ENCODE measurements at regions not wholly inside any gene's neighbourhood (a gene's known extent, or its start where the extent isn't known, plus 50 kb on each side); places are given as distances from the start of the nearest gene placed in this dataset.

GRCh38 chr3:154571553-154572226, 141.7 kb upstream of the GPR149 start:
- Mint-ChIP-seq H3K4me3 (no peak overlapping the region), H3K27ac (no peak overlapping the region), H3K36me3 (ENCODE audit: low read depth) (no peaks in the 10 kb centered on the region), H3K27me3 (ENCODE audit: low read depth) (no peaks in the 10 kb centered on the region), H3K9me3 (peaks cover 4% of the 10 kb centered on the region), H3K4me1 (no peaks in the 10 kb centered on the region)
- no peak for TF ChIP-seq CTCF (IDR thresholded peaks at IDR 0.05; ENCODE audit: unreplicated experiment in 3 of 3)

GRCh38 chr3:154568064-154568463, 138.1 kb upstream of the GPR149 start:
- Mint-ChIP-seq H3K27ac (no peak overlapping the region), H3K4me1 (no peaks in the 10 kb centered on the region), H3K27me3 (ENCODE audit: low read depth) (no peaks in the 10 kb centered on the region), H3K9me3 (no peaks in the 10 kb centered on the region), H3K4me3 (no peak overlapping the region), H3K36me3 (ENCODE audit: low read depth) (no peaks in the 10 kb centered on the region)
- no peak for TF ChIP-seq CTCF (IDR thresholded peaks at IDR 0.05; ENCODE audit: unreplicated experiment in 3 of 3)

- Mint-ChIP-seq H3K4me3 (no peak overlapping the region), H3K27me3 (ENCODE audit: low read depth) (no peaks in the 10 kb centered on the region), H3K9me3 (no peaks in the 10 kb centered on the region), H3K27ac (no peak overlapping the region), H3K36me3 (ENCODE audit: low read depth) (no peaks in the 10 kb centered on the region), H3K4me1 (no peaks in the 10 kb centered on the region)
- no peak for TF ChIP-seq CTCF (IDR thresholded peaks at IDR 0.05; ENCODE audit: unreplicated experiment in 3 of 3)
Measured at GRCh38 chr3:154559623-154560022, 129.6 kb upstream of the GPR149 start.

- Mint-ChIP-seq H3K27me3 (ENCODE audit: low read depth) (no peaks in the 10 kb centered on the region), H3K4me3 (no peak overlapping the region)
- no peak for TF ChIP-seq CTCF (IDR thresholded peaks at IDR 0.05; ENCODE audit: unreplicated experiment in 3 of 3)
Measured at GRCh38 chr3:154552338-154552737, 122.3 kb upstream of the GPR149 start.

GRCh38 chr3:154549391-154549790, 119.4 kb upstream of the GPR149 start:
- no peak for TF ChIP-seq CTCF (IDR thresholded peaks at IDR 0.05; ENCODE audit: unreplicated experiment in 3 of 3)
- no peaks in the 10 kb centered on the region for H3K9me3 Mint-ChIP-seq

More at GRCh38 chr3:154552338-154552737, 122.3 kb upstream of the GPR149 start:
- no peak overlapping the region for H3K27ac Mint-ChIP-seq
- no peaks in the 10 kb centered on the region for H3K9me3 Mint-ChIP-seq
- no peaks in the 10 kb centered on the region for H3K4me1 Mint-ChIP-seq
- H3K36me3 Mint-ChIP-seq (ENCODE audit: low read depth), result no peaks in the 10 kb centered on the region

GRCh38 chr3:154548341-154548740, 118.4 kb upstream of the GPR149 start:
- Mint-ChIP-seq H3K4me1 (no peaks in the 10 kb centered on the region), H3K27ac (no peak overlapping the region), H3K4me3 (no peak overlapping the region), H3K9me3 (no peaks in the 10 kb centered on the region), H3K36me3 (ENCODE audit: low read depth) (no peaks in the 10 kb centered on the region), H3K27me3 (ENCODE audit: low read depth) (no peaks in the 10 kb centered on the region)
- no peak for TF ChIP-seq CTCF (IDR thresholded peaks at IDR 0.05; ENCODE audit: unreplicated experiment in 3 of 3)

More at GRCh38 chr3:154549391-154549790, 119.4 kb upstream of the GPR149 start:
- H3K27me3 Mint-ChIP-seq (ENCODE audit: low read depth), result no peaks in the 10 kb centered on the region
- no peaks in the 10 kb centered on the region for H3K4me1 Mint-ChIP-seq
- no peak overlapping the region for H3K4me3 Mint-ChIP-seq
- no peaks in the 10 kb centered on the region for H3K36me3 Mint-ChIP-seq (ENCODE audit: low read depth)
- no peak overlapping the region for H3K27ac Mint-ChIP-seq

All from nephron (organoid).